ENCODE measurements at regions not wholly inside any gene's neighbourhood (a gene's known extent, or its start where the extent isn't known, plus 50 kb on each side); places are given as distances from the start of the nearest gene placed in this dataset.

DNA sequence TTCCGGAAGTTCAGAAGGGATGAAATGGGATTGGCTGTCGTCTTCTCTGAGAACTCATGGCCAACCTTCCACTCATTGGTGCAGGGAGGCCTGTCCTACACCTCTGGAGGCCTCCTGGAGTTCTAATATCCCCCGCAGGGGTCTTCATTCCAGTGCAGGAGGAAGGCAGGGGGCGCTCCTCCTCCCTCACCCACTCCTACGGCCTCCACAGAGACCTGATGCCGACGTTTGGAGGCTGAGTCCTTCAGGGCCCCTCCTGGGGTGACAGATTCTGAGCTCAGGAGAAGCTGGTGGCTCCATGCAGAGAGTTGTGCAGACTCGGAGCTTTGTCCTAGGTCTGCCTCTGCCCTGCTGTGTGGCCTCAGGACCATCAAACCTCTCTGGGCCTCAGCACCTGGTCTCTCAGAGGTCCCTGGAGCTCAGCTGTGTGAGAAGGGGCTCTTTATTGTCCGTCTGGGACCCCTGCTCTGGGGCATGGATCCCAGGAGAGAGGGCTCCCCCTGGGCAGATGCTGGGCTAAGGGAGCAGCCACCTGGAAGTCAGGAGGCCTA is 102.3 kb upstream of the WNT4 start:
- peaks cover 22% of the 10 kb centered on the region for H3K27me3 ChIP-seq (replicated peaks)
- no peaks in the 10 kb centered on the region; the same call in 1 of the 2 replicates for H3K9me3 ChIP-seq (replicated peaks)
- H3K36me3 ChIP-seq, result no peaks in the 10 kb centered on the region
- no peak overlapping the region for H3K4me3 ChIP-seq
- no peak overlapping the region for H3K27ac ChIP-seq
- H3K4me1 ChIP-seq (replicated peaks), result no peaks in the 10 kb centered on the region
- no peak for DNase-seq (ENCODE audit: low read depth in 1 of 2, low spot score in 2 of 2)

DNA sequence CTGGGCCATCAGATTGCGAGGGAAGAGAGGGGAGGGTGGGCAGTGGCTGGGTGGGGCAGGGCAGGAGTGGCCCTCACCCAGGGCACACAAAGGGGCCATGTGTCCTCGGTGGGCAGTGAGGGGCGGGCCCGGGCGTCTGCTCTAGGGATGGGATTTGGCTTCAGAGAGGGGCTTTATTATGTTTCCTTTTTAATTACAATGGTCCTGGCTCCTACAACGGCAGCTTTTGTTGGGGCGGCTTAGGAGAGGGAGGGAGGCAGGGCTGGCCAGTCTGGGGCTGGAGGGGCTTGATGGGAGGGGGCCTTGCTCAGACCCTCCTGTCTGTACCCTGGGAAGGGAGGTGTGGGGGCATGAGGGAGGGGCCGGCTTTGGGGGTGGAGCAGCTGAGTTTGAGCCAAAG is 102.8 kb upstream of the WNT4 start:
- no peaks in the 10 kb centered on the region; the same call in 1 of the 2 replicates for H3K9me3 ChIP-seq (replicated peaks)
- H3K4me1 ChIP-seq (replicated peaks), result peaks cover 4% of the 10 kb centered on the region; the same call in 1 of the 2 replicates
- peaks cover 28% of the 10 kb centered on the region for H3K27me3 ChIP-seq (replicated peaks)
- no peak overlapping the region for H3K27ac ChIP-seq
- no peaks in the 10 kb centered on the region for H3K36me3 ChIP-seq
- DNase-seq (ENCODE audit: low read depth in 1 of 2, low spot score in 2 of 2), result no peak
- H3K4me3 ChIP-seq, result no peak overlapping the region

DNA sequence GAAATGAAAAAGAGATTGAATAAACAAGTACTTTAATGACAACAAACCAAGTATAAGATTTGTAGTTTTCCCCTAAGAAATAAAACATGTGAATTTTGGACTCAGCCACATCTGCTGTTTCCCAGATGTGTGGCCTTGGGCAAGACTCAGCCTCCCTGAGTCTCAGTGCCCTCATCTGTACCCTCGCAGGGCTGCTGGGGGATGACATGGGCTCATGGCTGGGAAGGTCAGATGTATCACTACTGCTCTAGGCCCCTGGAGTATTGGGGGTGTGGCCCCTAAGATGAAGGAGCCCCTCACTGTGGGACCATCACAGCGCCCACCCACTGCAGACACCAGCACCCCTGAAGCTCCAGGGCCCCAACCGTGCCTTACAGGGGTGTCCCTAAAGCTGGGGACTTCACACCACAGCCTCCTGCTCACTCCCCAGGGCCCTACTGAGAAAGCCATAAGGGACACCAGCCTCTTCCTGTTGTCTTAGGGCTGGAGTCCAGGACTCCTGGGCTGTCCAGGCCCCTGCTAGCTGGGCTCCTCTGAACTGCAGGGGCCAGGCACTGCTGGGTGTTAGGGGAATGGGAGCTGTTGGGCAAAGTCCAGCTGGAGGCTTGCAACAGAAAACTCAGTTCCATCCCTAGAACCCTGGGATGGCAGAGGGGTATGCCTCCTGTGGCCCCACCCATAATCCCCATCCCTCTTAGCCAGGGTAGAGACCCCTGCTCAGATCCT is 104.0 kb upstream of the WNT4 start:
- H3K27me3 ChIP-seq (replicated peaks), result peaks cover 35% of the 10 kb centered on the region
- DNase-seq (ENCODE audit: low read depth in 1 of 2, low spot score in 2 of 2), result no peak
- peaks cover 9% of the 10 kb centered on the region for H3K4me1 ChIP-seq (replicated peaks)
- no peaks in the 10 kb centered on the region; the same call in 1 of the 2 replicates for H3K9me3 ChIP-seq (replicated peaks)
- H3K36me3 ChIP-seq, result no peaks in the 10 kb centered on the region
- no peak overlapping the region for H3K27ac ChIP-seq
- H3K4me3 ChIP-seq, result no peak overlapping the region

DNA sequence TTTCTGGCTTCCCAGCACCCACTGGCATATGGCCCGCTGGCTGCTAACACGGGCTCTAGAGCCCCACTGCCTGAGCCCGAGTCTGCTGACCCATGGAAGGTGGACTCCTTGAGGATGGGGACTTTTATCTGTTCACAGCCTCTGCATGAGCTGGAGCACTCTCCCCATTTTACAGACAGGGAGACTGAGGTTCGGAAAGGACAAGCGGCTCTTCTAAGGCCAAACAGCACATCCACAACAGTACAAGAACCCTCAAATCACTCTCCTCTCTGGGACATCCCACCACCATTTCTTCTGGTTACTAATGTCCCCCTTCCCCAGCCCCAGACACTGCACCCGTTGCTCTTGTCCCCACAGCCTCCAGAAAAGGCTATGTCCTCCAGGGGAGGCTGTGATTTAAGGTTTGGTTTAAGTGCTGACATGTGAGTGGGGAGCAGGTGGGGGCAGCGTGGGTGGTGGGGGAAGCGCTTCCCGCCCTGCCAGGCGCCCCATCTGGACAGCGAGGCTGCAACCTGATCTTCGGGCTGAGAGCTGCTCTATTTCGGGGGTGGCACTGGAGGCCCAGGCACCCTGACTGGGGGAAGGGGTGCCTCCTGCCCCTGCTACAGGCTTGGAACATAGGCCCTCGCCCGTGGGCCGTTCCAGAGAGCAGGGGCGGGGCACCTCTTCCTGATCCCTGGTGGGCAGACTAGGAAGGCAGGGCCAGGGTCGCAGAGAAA is 104.8 kb upstream of the WNT4 start:
- no peaks in the 10 kb centered on the region; the same call in 1 of the 2 replicates for H3K9me3 ChIP-seq (replicated peaks)
- no peak overlapping the region for H3K27ac ChIP-seq
- no peaks in the 10 kb centered on the region for H3K36me3 ChIP-seq
- H3K27me3 ChIP-seq (replicated peaks), result peaks cover 35% of the 10 kb centered on the region
- peaks cover 9% of the 10 kb centered on the region for H3K4me1 ChIP-seq (replicated peaks)
- H3K4me3 ChIP-seq, result no peak overlapping the region
- DNase-seq (ENCODE audit: low read depth in 1 of 2, low spot score in 2 of 2), result no peak

DNA sequence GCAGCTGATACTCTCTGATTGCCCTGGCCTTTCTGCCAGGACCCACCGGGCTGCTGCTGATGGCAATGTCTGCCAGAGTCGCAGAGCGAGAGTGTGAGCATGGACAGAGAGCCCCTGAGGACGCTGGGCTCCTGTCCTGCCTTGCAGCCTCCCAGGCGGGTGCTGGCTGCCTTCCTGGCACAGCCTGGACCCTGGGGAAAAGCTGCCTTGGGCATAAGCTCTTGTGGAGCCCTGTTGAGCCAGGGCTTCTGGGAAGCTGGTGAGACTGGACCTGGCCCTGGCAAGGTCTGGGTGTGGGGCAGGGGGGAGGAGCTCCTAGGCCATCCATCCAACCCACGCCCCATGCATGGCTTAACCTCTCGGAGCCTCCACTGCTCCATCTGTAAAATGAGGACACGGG is 105.8 kb upstream of the WNT4 start:
- H3K4me3 ChIP-seq, result no peak overlapping the region
- peaks cover 13% of the 10 kb centered on the region for H3K4me1 ChIP-seq (replicated peaks)
- DNase-seq (ENCODE audit: low read depth in 1 of 2, low spot score in 2 of 2), result no peak
- H3K36me3 ChIP-seq, result no peaks in the 10 kb centered on the region
- peaks cover 35% of the 10 kb centered on the region for H3K27me3 ChIP-seq (replicated peaks)
- no peaks in the 10 kb centered on the region; the same call in 1 of the 2 replicates for H3K9me3 ChIP-seq (replicated peaks)
- H3K27ac ChIP-seq, result no peak overlapping the region

DNA sequence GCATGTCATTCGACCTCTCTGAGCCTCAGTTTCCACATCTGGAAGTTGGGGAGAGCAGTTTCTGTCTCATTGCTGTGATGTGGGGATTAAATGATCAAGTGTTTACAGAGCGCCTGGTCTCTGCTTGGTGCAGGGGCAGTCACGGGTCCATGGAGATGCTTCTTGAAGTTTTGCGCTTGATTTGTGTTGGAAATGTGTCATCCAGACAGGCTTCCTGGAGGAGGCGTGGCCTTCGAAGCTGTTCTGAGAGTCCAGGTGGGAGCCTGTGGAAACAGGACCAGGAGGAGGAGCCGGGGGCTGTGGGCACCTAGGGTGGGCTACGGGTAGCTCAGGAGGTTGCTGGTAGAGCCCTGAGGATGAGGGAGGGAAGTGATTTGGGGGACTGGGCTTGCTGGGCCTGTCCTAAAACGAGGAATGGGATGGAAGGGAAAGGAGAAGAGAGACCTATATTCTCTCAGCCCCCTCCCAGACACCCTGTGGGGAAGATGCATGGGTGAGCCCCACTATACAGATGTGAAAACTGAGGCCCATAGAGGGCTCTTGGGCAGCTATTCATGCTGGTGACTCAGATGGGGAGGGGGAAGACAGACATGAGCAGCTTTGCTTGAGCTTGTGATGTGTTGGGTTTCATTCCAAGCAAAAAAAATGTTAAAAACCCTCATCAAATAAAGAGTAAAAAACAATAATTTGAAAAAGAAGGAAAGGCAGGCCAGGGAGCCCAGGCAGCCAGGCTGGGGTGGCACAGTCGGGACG is 107.2 kb upstream of the WNT4 start:
- no peak for DNase-seq (ENCODE audit: low read depth in 1 of 2, low spot score in 2 of 2)
- peaks cover 35% of the 10 kb centered on the region for H3K27me3 ChIP-seq (replicated peaks)

DNA sequence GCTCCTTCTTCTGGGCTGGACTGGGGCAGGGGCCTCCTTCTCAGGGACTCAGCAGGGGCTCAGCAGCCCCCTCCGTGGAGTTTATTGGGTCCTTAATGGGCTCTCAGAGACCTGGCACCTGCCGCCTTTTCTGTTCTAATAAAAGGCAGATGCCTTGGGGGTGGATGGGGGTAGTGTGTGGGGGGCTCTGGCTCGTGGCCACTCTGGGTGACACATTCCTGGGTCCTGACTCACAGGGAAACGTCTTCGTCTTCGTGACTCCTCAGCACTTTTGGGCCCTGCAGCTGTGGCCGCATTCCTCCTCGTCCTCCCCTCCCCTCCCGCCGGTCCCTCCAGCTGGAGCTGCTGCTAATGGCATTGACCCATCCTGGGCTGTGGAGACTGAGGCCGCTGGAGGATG is 107.8 kb upstream of the WNT4 start:
- no peaks in the 10 kb centered on the region for H3K36me3 ChIP-seq
- H3K27ac ChIP-seq, result no peak overlapping the region
- peaks cover 13% of the 10 kb centered on the region for H3K4me1 ChIP-seq (replicated peaks)
- DNase-seq (ENCODE audit: low read depth in 1 of 2, low spot score in 2 of 2), result peak; percentile 45 to 83
- peaks cover 35% of the 10 kb centered on the region for H3K27me3 ChIP-seq (replicated peaks)
- H3K9me3 ChIP-seq (replicated peaks), result no peaks in the 10 kb centered on the region; the same call in 1 of the 2 replicates
- H3K4me3 ChIP-seq, result no peak overlapping the region

More for the DNA sequence above, 107.2 kb upstream of the WNT4 start:
- H3K9me3 ChIP-seq (replicated peaks), result no peaks in the 10 kb centered on the region; the same call in 1 of the 2 replicates
- H3K4me1 ChIP-seq (replicated peaks), result peaks cover 13% of the 10 kb centered on the region
- no peak overlapping the region for H3K4me3 ChIP-seq
- no peaks in the 10 kb centered on the region for H3K36me3 ChIP-seq
- H3K27ac ChIP-seq, result no peak overlapping the region

DNA sequence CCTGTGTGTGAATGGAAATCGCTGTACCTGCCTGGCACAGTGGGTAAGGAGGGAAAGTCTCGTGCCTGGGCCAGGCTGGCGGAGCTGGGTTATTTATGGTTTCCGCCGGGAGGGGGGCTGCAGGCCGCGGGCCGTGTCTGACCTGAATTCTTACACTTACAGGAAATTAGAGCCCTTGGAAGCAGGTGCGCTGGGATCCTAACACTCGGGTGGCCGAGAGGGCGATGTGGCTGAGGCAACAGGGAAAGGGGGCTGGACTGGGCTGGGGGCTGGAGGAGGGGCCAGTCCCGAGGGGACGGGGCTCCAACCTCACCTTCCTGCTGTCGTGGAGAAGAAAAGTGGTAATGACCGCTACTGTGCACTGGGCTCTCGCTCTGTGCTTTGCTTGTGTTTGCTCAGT is 109.4 kb upstream of the WNT4 start:
- H3K27ac ChIP-seq, result no peak overlapping the region
- H3K4me1 ChIP-seq (replicated peaks), result peaks cover 13% of the 10 kb centered on the region
- H3K27me3 ChIP-seq (replicated peaks), result peaks cover 31% of the 10 kb centered on the region
- no peak for DNase-seq (ENCODE audit: low read depth in 1 of 2, low spot score in 2 of 2)
- no peaks in the 10 kb centered on the region; the same call in 1 of the 2 replicates for H3K9me3 ChIP-seq (replicated peaks)
- H3K4me3 ChIP-seq, result no peak overlapping the region
- no peaks in the 10 kb centered on the region for H3K36me3 ChIP-seq

DNA sequence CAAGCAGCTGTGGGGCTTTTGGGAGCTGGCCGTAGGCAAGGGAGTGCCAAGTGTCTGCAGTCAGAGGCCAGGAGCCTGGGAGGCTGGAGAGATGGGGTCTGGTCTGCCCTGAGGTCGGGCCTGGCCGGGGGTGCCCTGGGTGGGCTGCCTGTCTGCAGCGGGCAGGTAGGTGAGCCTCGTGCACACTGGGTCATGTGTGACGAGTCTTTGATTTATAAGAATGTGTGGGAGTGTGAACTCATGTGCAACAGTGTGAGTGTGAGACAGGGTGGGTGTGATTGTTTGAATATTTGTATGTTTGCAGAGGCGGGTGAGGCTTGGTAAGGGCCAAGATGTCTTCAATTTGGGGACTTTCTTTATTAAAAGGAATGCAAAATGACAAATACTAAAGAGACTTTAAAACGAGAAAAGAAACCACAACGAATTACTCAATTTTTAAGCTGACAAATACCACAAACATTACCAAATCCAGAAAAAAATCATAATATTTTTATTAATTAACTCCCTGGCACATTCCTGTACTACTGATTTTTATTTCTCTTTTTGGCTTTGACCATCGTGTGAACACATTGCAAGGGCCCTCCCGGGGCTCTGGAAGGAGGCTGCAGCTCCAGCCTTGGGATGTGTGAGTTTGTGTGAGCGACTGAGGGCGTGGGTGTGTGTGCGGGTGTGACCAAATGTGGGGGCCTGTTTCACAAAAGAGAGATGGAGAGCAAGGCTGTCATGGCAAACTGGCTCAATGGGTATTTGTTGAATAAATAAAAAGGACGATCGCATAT is 110.3 kb upstream of the WNT4 start:
- H3K4me3 ChIP-seq, result no peak overlapping the region
- H3K4me1 ChIP-seq (replicated peaks), result peaks cover 13% of the 10 kb centered on the region
- H3K27ac ChIP-seq, result no peak overlapping the region
- no peak for DNase-seq (ENCODE audit: low read depth in 1 of 2, low spot score in 2 of 2)
- no peaks in the 10 kb centered on the region for H3K36me3 ChIP-seq
- H3K27me3 ChIP-seq (replicated peaks), result peaks cover 29% of the 10 kb centered on the region
- H3K9me3 ChIP-seq (replicated peaks), result no peaks in the 10 kb centered on the region; the same call in 1 of the 2 replicates

DNA sequence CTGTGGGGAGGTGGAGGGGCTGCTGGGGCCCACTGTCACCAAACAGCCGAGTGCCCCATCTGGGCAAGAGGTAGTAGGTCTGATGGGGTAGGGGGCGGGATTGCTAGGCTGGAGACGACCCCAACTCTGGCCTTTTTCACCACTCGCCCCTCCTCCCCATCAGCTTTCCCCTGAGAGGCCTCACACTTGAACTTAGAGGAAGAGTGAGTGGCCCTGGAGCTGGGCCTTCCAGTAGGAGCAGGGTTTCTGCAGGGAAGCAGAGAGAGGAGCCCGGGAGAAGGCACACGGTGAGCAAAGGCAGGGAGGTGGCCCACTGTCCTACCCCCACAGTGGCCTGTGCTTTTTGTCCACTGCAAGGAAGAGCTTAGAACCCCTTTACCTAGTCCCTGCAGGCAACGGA is 111.9 kb upstream of the WNT4 start:
- Histone ChIP-seq H3K4me1 (replicated peaks) (peaks cover 26% of the 10 kb centered on the region), H3K9me3 (replicated peaks) (no peaks in the 10 kb centered on the region; the same call in 1 of the 2 replicates), H3K4me3 (no peak overlapping the region), H3K36me3 (no peaks in the 10 kb centered on the region), H3K27me3 (replicated peaks) (peaks cover 17% of the 10 kb centered on the region), H3K27ac (no peak overlapping the region)
- DNase-seq (ENCODE audit: low read depth in 1 of 2, low spot score in 2 of 2), result no peak

DNA sequence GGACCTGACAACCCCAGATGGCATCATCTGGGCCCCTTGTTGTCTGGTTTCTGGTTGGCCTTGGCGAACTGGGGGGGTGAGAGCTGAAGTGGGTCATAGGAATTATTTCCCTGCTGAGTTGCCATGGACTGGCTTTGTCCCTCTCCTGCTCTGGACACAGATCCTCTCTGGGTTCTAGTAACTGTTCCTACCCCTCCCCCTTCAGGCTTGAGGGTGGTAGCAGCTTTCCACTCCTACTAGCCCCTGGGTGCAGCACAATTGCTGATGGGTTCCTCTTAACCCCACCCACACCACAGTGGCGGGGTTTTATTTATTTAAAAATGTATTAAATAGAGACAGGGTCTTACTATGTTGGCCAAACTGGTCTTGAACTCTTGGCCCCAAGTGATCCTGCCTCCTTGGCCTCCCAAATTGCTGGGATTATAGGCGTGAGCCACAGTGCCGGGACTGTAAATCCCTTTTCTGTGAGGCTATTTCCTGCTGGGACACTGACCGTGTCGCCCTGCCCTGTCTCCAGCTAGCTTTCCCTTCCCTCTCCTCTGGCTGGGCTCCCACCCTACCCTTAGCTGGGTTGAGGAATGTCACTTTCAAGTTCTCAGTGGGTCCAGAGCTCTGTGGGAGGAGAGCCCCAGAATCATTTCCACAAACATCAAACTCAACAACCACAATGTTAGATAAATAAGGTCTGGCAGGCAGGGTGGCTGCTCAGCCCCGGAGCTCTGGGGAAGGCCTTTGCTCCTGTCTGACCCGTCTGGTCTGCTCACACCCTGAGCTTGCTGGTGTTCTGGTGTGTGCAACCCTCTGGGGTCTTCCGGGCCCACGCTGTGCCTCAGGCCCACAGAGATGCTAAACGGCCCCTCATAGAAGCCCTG is 112.7 kb upstream of the WNT4 start:
- H3K4me1 ChIP-seq (replicated peaks), result peaks cover 24% of the 10 kb centered on the region
- DNase-seq (ENCODE audit: low read depth in 1 of 2, low spot score in 2 of 2), result no peak
- no peaks in the 10 kb centered on the region for H3K36me3 ChIP-seq
- peaks cover 8% of the 10 kb centered on the region for H3K27me3 ChIP-seq (replicated peaks)
- no peak overlapping the region for H3K27ac ChIP-seq
- H3K9me3 ChIP-seq (replicated peaks), result no peaks in the 10 kb centered on the region
- no peak overlapping the region for H3K4me3 ChIP-seq

DNA sequence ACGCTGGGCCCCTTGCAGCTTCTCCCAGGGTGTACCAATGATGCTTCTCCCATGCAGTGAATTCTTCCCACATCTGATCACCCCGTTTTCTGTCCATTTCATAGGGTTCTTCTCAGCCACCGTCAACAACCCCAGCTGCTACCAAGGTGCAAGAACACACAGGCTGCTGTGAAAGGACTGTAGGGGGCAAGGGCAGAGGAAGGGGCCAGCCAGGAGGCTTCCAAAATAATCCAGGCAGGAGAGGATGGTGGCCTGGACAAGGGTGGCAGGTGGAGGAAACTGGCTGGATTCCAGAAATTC is 113.3 kb upstream of the WNT4 start:
- no peak for DNase-seq (ENCODE audit: low read depth in 1 of 2, low spot score in 2 of 2)
- H3K36me3 ChIP-seq, result no peaks in the 10 kb centered on the region
- no peak overlapping the region for H3K27ac ChIP-seq
- peaks cover 18% of the 10 kb centered on the region for H3K4me1 ChIP-seq (replicated peaks)
- H3K4me3 ChIP-seq, result no peak overlapping the region
- 0 out of 2 replicates have a peak, but pooled peaks cover 4% of the 10 kb centered on the region for H3K27me3 ChIP-seq (replicated peaks)
- no peaks in the 10 kb centered on the region for H3K9me3 ChIP-seq (replicated peaks)
